Right lobe of liver (tissue), 6 donors: ENCODE measurements at regions not wholly inside any gene's neighbourhood (a gene's known extent, or its start where the extent isn't known, plus 50 kb on each side); places are given as distances from the start of the nearest gene placed in this dataset.
"Not testable (repeated sequence)": the region's sequence is repeated elsewhere in the genome, so short reads cannot be mapped to it uniquely, and the experiment has no call there.

Source experiments
- ATAC-seq, 4 donors: fragments of 200-7000 bp; cut with Tn5 transposase; one replicate each; pipeline ENCODE4 v1.9.1; 2020; ENCODE audit warnings: mild to moderate bottlenecking in 4 of 4, moderate library complexity in 4 of 4
- DNase-seq, 3 donors: peaks; one replicate each; pipeline ENCODE4 v3.0.0-alpha.2; 2020
- H3K27ac ChIP-seq, 3 donors: fragments of 200-600 bp; one replicate each; pipeline ENCODE4 v1.8.0; 2022
- H3K27me3 ChIP-seq, 2 donors: fragments of 200-600 bp; one replicate each; pipeline ENCODE4 v1.8.0; 2022
- H3K36me3 ChIP-seq, 4 donors: fragments of 200-600 bp; sonication (generic) in 1 of 4; one replicate each; pipeline versions ENCODE4 v1.5.1 to v1.8.0; 2017 to 2022; ENCODE audit warnings: control low read depth in 1 of 4
- H3K4me1 ChIP-seq, 4 donors: fragments of 200-600 bp; sonication (generic) in 1 of 4; one replicate each; pipeline versions ENCODE4 v1.5.1 to v1.8.0; 2017 to 2022; ENCODE audit warnings: control low read depth in 1 of 4
- H3K4me3 ChIP-seq, 3 donors: fragments of 200-600 bp; one replicate each; pipeline ENCODE4 v1.8.0; 2022
- H3K9me3 ChIP-seq, 4 donors: fragments of 200-600 bp; sonication (generic) in 1 of 4; one replicate each; pipeline versions ENCODE4 v1.5.1 to v1.8.0; 2017 to 2022; ENCODE audit warnings: control low read depth in 1 of 4
- CTCF ChIP-seq, 4 donors: fragments of 200-600 bp in 3 of 4; fragments of 450-650 bp in 1 of 4; IDR thresholded peaks; one replicate each; pipeline versions ENCODE4 v1.5.1 to v1.8.0; 2016 to 2022; ENCODE audit warnings: antibody characterized with exemption in 4 of 4, mild to moderate bottlenecking in 2 of 4
- POLR2A ChIP-seq: fragments of 450-650 bp; IDR thresholded peaks from one replicate; pipeline ENCODE4 v1.6.1; 2017; ENCODE audit warnings: antibody characterized with exemption, mild to moderate bottlenecking
- WGBS: methylation state at CpG from one replicate; pipeline ENCODE4 v1.1.6; 2018; ENCODE audit warnings: low coverage, low lambda C conversion rate; ENCODE audit not compliant: insufficient coverage; ENCODE audit errors: missing lambda C conversion rate; 5-methylcytosine and 5-hydroxymethylcytosine counted together
- intact Hi-C, 2 donors: fragments of 100-400 bp; cut with DNase I; formaldehyde crosslinking; loops; one replicate each; pipeline versions ENCODE4 v1.11.2 to v1.14.1; 2022
- donor health status: DM: no; HTN: yes; CAD: no.
- donor health status: DM: no; HTN: no; CAD: no.
- donor health status: DM: no; HTN: no; CAD: no.
- donor health status: DM: no; HTN: yes; CAD: no.
- donor health status: DM: no; HTN: yes; CAD: no.

- DNase-seq (no peak), ATAC-seq (no peak)
- Histone ChIP-seq H3K36me3 (no peaks in the 10 kb centered on the region), H3K27me3 (no peaks in the 10 kb centered on the region), H3K4me3 (no peak overlapping the region), H3K9me3 (no peaks in the 10 kb centered on the region), H3K4me1 (no peaks in the 10 kb centered on the region), H3K27ac (no peak overlapping the region)
- TF ChIP-seq CTCF (IDR thresholded peaks at IDR 0.05): no peak
- no peak for TF ChIP-seq POLR2A
- WGBS: 47% methylated on average over 4 of the region's 4 CpGs
- intact Hi-C loops: no loop called here
Measured at GRCh38 chr7:119640326-119640725, 632.6 kb upstream of the KCND2 start.

- no peak overlapping the region for H3K27ac ChIP-seq
Measured at GRCh38 chr7:119640861-119641260, 632.1 kb upstream of the KCND2 start.

GRCh38 chr7:119643558-119643957, 629.4 kb upstream of the KCND2 start:
- TF ChIP-seq POLR2A (no peak), CTCF (IDR thresholded peaks at IDR 0.05) (no peak)
- no peaks in the 10 kb centered on the region for H3K9me3 ChIP-seq
- DNase-seq: no peak
- H3K27me3 ChIP-seq: no peaks in the 10 kb centered on the region
- no peaks in the 10 kb centered on the region for H3K36me3 ChIP-seq
- H3K4me1 ChIP-seq: no peaks in the 10 kb centered on the region
- no peak overlapping the region for H3K4me3 ChIP-seq
- 72% methylated on average over 6 of the region's 6 CpGs for WGBS
- intact Hi-C loops: no loop called here
- no peak for ATAC-seq
- no peak overlapping the region for H3K27ac ChIP-seq

More at GRCh38 chr7:119640861-119641260, 632.1 kb upstream of the KCND2 start:
- TF ChIP-seq CTCF (IDR thresholded peaks at IDR 0.05): no peak
- no peak for TF ChIP-seq POLR2A
- ATAC-seq: no peak
- intact Hi-C loops: no loop called here
- DNase-seq: no peak
- Histone ChIP-seq H3K9me3 (no peaks in the 10 kb centered on the region), H3K4me1 (no peaks in the 10 kb centered on the region), H3K4me3 (no peak overlapping the region), H3K27me3 (no peaks in the 10 kb centered on the region), H3K36me3 (no peaks in the 10 kb centered on the region)
- 47% methylated on average over 4 of the region's 4 CpGs for WGBS

- Histone ChIP-seq H3K27me3 (no peaks in the 10 kb centered on the region), H3K4me3 (no peak overlapping the region), H3K36me3 (no peaks in the 10 kb centered on the region), H3K27ac (no peak overlapping the region), H3K4me1 (no peaks in the 10 kb centered on the region), H3K9me3 (no peaks in the 10 kb centered on the region)
- TF ChIP-seq POLR2A: no peak
- TF ChIP-seq CTCF (IDR thresholded peaks at IDR 0.05): no peak
- ATAC-seq (no peak), DNase-seq (no peak)
- 54% methylated on average over 1 of the region's 1 CpG for WGBS
- intact Hi-C loops: no loop called here
Measured at GRCh38 chr7:119647286-119647685, 625.7 kb upstream of the KCND2 start.

- H3K9me3 ChIP-seq, H3K4me1 ChIP-seq, ATAC-seq, DNase-seq, H3K36me3 ChIP-seq, H3K27ac ChIP-seq, H3K27me3 ChIP-seq, intact Hi-C loops, H3K4me3 ChIP-seq: not testable (repeated sequence)
- 61% methylated on average over 3 of the region's 3 CpGs for WGBS
Measured at GRCh38 chr7:119648752-119649151, 624.2 kb upstream of the KCND2 start.
